COR-L47 (cell line): ENCODE measurements at regions not wholly inside any gene's neighbourhood (a gene's known extent, or its start where the extent isn't known, plus 50 kb on each side); places are given as distances from the start of the nearest gene placed in this dataset.

Experiments used
- DNase-seq: peaks from one replicate; lab custom pipeline; 2025; lab: John Stamatoyannopoulos, UW

- no peak for DNase-seq
Measured at GRCh38 chr5:115374057-115374775, 77.8 kb upstream of the CCDC112 start.

- DNase-seq: peak; percentile 41
Measured at GRCh38 chr5:115372146-115372545, 75.7 kb upstream of the CCDC112 start.

- no peak for DNase-seq
Measured at GRCh38 chr5:115369430-115370144, 73.1 kb upstream of the CCDC112 start.

- no peak for DNase-seq
Measured at GRCh38 chr5:115366223-115366622, 69.8 kb upstream of the CCDC112 start.

GRCh38 chr5:115363879-115364278 is 67.4 kb upstream of the CCDC112 start:
- DNase-seq: no peak

GRCh38 chr5:115360046-115360685 is 63.7 kb upstream of the CCDC112 start:
- no peak for DNase-seq

- DNase-seq: no peak
Measured at GRCh38 chr5:115355767-115356381, 59.4 kb upstream of the CCDC112 start.

GRCh38 chr5:115355095-115355494 is 58.6 kb upstream of the CCDC112 start:
- no peak for DNase-seq

GRCh38 chr5:115354246-115354645 is 57.8 kb upstream of the CCDC112 start:
- DNase-seq: no peak

GRCh38 chr5:115352571-115352970 is 56.1 kb upstream of the CCDC112 start:
- DNase-seq: no peak

GRCh38 chr5:115351356-115352195 is 55.1 kb upstream of the CCDC112 start:
- DNase-seq: no peak

GRCh38 chr5:115350894-115351293 is 54.4 kb upstream of the CCDC112 start:
- DNase-seq: no peak

- DNase-seq: no peak
Measured at GRCh38 chr5:115349001-115349817, 52.8 kb upstream of the CCDC112 start.

GRCh38 chr5:115348175-115348574 is 51.7 kb upstream of the CCDC112 start:
- DNase-seq: no peak
